GM23338 (cell line): ENCODE measurements at regions not wholly inside any gene's neighbourhood (a gene's known extent, or its start where the extent isn't known, plus 50 kb on each side); places are given as distances from the start of the nearest gene placed in this dataset.

ENCODE experiments used
- ATAC-seq: fragments of 200-7000 bp; cut with Tn5 transposase; 3 replicates; pipeline ENCODE4 v1.9.1; 2020
- DNase-seq: peaks from one replicate; pipeline ENCODE4 v3.0.0-alpha.2; 2015; ENCODE audit warnings: low spot score
- H2AFZ ChIP-seq: fragments of 200-600 bp; sonication (generic); 2 replicates; pipeline ENCODE4 v1.8.0; 2016; ENCODE audit warnings: antibody characterized with exemption, mild to moderate bottlenecking, moderate library complexity
- H3F3A ChIP-seq: fragments of 200-600 bp; sonication (generic); replicated peaks from 2 replicates; pipeline ENCODE4 v1.8.0; 2017; ENCODE audit warnings: antibody characterized with exemption, mixed run types, low read depth
- H3K27ac ChIP-seq: fragments of 200-600 bp; sonication (generic); 2 replicates; pipeline ENCODE4 v1.6.1; 2016; ENCODE audit warnings: low read depth
- H3K27me3 ChIP-seq: fragments of 200-600 bp; sonication (generic); 2 replicates; pipeline ENCODE4 v1.8.0; 2016; ENCODE audit warnings: mild to moderate bottlenecking, mixed run types, moderate library complexity; ENCODE audit not compliant: insufficient read depth
- H3K36me3 ChIP-seq: fragments of 200-600 bp; sonication (generic); 2 replicates; pipeline ENCODE4 v1.8.0; 2016; ENCODE audit warnings: mild to moderate bottlenecking; ENCODE audit not compliant: insufficient read depth
- H3K4me1 ChIP-seq: fragments of 200-600 bp; sonication (generic); 2 replicates; pipeline ENCODE4 v1.8.0; 2016; ENCODE audit warnings: mild to moderate bottlenecking, moderate library complexity; ENCODE audit not compliant: insufficient read depth
- H3K4me2 ChIP-seq: fragments of 200-600 bp; sonication (generic); 2 replicates; pipeline ENCODE4 v1.7.1; 2017; ENCODE audit warnings: mixed run types
- H3K4me3 ChIP-seq: fragments of 200-600 bp; sonication (generic); 2 replicates; pipeline ENCODE4 v1.6.1; 2016; ENCODE audit warnings: mixed run types
- H3K79me2 ChIP-seq: fragments of 200-600 bp; sonication (generic); replicated peaks from 2 replicates; pipeline ENCODE4 v1.8.0; 2017; ENCODE audit warnings: mild to moderate bottlenecking; ENCODE audit not compliant: insufficient read depth
- H3K9me2 ChIP-seq: fragments of 200-600 bp; sonication (generic); 2 replicates; pipeline ENCODE4 v1.8.0; 2017; ENCODE audit not compliant: insufficient read depth
- H4K20me1 ChIP-seq: fragments of 200-600 bp; sonication (generic); replicated peaks from 2 replicates; pipeline ENCODE4 v1.8.0; 2017; ENCODE audit warnings: mild to moderate bottlenecking; ENCODE audit not compliant: insufficient read depth
- H3K27ac Mint-ChIP-seq: 2 replicates; pipeline ENCODE4 v1.8.0; 2020; ENCODE audit warnings: inconsistent platforms, mild to moderate bottlenecking, moderate library complexity, mixed read lengths
- H3K27me3 Mint-ChIP-seq: 3 replicates; pipeline ENCODE4 v1.8.0; 2022; ENCODE audit warnings: low read depth, mild to moderate bottlenecking, moderate library complexity, mixed read lengths, inconsistent platforms; ENCODE audit not compliant: insufficient read depth, poor library complexity
- H3K36me3 Mint-ChIP-seq: 3 replicates; pipeline ENCODE4 v1.8.0; 2021; ENCODE audit warnings: low read depth, mild to moderate bottlenecking, inconsistent platforms, moderate library complexity, mixed read lengths
- H3K4me1 Mint-ChIP-seq: 3 replicates; pipeline ENCODE4 v1.8.0; 2020; ENCODE audit warnings: mild to moderate bottlenecking, inconsistent platforms, mixed read lengths
- H3K4me3 Mint-ChIP-seq: 3 replicates; pipeline ENCODE4 v1.8.0; 2021; ENCODE audit warnings: moderate library complexity, mild to moderate bottlenecking, inconsistent platforms, mixed read lengths
- H3K9me3 Mint-ChIP-seq: 3 replicates; pipeline ENCODE4 v1.8.0; 2020; ENCODE audit warnings: moderate library complexity, mild to moderate bottlenecking, inconsistent platforms, mixed read lengths
- CREB1 ChIP-seq: fragments of 250-450 bp; sonication (Bioruptor Pico); IDR thresholded peaks from 2 replicates; pipeline ENCODE4 v1.5.0; 2020; ENCODE audit warnings: low read depth, mild to moderate bottlenecking, moderate library complexity
- EZH2phosphoT487 ChIP-seq: fragments of 200-600 bp; sonication (generic); IDR thresholded peaks from one replicate; pipeline ENCODE4 v1.8.1; 2018; ENCODE audit warnings: antibody characterized with exemption; ENCODE audit not compliant: unreplicated experiment
- JUNB ChIP-seq: IDR thresholded peaks from one replicate; pipeline ENCODE4 v1.6.1; 2016; ENCODE audit warnings: antibody characterized with exemption; ENCODE audit not compliant: unreplicated experiment
- NANOG ChIP-seq: IDR thresholded peaks from 2 replicates; pipeline ENCODE4 v1.6.1; 2016; ENCODE audit warnings: antibody characterized with exemption, borderline replicate concordance
- POLR2AphosphoS5 ChIP-seq: IDR thresholded peaks from 2 replicates; pipeline ENCODE4 v1.6.1; 2016; ENCODE audit warnings: antibody characterized with exemption, low read depth
- ZNF114 ChIP-seq: fragments of 250-450 bp; sonication (Bioruptor Pico); IDR thresholded peaks from 2 replicates; pipeline ENCODE4 v1.5.0; 2020; ENCODE audit warnings: mild to moderate bottlenecking, moderate library complexity
- ZNF331 ChIP-seq: fragments of 250-450 bp; sonication (Bioruptor Pico); IDR thresholded peaks from 2 replicates; pipeline ENCODE4 v1.5.0; 2020; ENCODE audit warnings: low read depth, mild to moderate bottlenecking, moderate library complexity
- TF ChIP-seq, protein P1 (sequence below): IDR thresholded peaks from one replicate; pipeline ENCODE4 v1.6.1; 2018; ENCODE audit warnings: antibody characterized with exemption; ENCODE audit not compliant: unreplicated experiment
- TF ChIP-seq, protein P2 (sequence below): IDR thresholded peaks from 2 replicates; pipeline ENCODE4 v1.6.1; 2016; ENCODE audit warnings: antibody characterized with exemption

- peak overlapping the region; percentile 74 for H2AFZ ChIP-seq
- Mint-ChIP-seq H3K4me1 (peaks cover 11% of the 10 kb centered on the region), H3K9me3 (no peaks in the 10 kb centered on the region; the same call in 2 of the 3 replicates), H3K4me3 (peak overlapping the region; percentile 97), H3K36me3 (no peaks in the 10 kb centered on the region), H3K27ac (peak overlapping the region; percentile 86), H3K27me3 (peaks cover 8% of the 10 kb centered on the region)
- H3F3A ChIP-seq = no peaks in the 10 kb centered on the region
- H3K9me2 ChIP-seq = no peaks in the 10 kb centered on the region
- no peaks in the 10 kb centered on the region for H3K36me3 ChIP-seq
- H4K20me1 ChIP-seq = no peaks in the 10 kb centered on the region
- no peaks in the 10 kb centered on the region for H3K27me3 ChIP-seq
- peak; percentile 82 for ATAC-seq
- DNase-seq = peak; percentile 96
- peak overlapping the region; percentile 76 for H3K4me2 ChIP-seq
- TF ChIP-seq POLR2AphosphoS5 (peak; percentile 64), ZNF114 (CRISPR knock-in tag) (no peak), CREB1 (CRISPR knock-in tag) (no peak), ZNF331 (CRISPR knock-in tag) (no peak), EZH2phosphoT487 (no peak), NANOG (no peak)
- TF ChIP-seq, protein P1, sequence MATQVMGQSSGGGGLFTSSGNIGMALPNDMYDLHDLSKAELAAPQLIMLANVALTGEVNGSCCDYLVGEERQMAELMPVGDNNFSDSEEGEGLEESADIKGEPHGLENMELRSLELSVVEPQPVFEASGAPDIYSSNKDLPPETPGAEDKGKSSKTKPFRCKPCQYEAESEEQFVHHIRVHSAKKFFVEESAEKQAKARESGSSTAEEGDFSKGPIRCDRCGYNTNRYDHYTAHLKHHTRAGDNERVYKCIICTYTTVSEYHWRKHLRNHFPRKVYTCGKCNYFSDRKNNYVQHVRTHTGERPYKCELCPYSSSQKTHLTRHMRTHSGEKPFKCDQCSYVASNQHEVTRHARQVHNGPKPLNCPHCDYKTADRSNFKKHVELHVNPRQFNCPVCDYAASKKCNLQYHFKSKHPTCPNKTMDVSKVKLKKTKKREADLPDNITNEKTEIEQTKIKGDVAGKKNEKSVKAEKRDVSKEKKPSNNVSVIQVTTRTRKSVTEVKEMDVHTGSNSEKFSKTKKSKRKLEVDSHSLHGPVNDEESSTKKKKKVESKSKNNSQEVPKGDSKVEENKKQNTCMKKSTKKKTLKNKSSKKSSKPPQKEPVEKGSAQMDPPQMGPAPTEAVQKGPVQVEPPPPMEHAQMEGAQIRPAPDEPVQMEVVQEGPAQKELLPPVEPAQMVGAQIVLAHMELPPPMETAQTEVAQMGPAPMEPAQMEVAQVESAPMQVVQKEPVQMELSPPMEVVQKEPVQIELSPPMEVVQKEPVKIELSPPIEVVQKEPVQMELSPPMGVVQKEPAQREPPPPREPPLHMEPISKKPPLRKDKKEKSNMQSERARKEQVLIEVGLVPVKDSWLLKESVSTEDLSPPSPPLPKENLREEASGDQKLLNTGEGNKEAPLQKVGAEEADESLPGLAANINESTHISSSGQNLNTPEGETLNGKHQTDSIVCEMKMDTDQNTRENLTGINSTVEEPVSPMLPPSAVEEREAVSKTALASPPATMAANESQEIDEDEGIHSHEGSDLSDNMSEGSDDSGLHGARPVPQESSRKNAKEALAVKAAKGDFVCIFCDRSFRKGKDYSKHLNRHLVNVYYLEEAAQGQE = no peak
- TF ChIP-seq, protein P2, sequence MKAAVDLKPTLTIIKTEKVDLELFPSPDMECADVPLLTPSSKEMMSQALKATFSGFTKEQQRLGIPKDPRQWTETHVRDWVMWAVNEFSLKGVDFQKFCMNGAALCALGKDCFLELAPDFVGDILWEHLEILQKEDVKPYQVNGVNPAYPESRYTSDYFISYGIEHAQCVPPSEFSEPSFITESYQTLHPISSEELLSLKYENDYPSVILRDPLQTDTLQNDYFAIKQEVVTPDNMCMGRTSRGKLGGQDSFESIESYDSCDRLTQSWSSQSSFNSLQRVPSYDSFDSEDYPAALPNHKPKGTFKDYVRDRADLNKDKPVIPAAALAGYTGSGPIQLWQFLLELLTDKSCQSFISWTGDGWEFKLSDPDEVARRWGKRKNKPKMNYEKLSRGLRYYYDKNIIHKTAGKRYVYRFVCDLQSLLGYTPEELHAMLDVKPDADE = no peak
- peak overlapping the region; percentile 76 for H3K4me3 ChIP-seq
- H3K27ac ChIP-seq = no peak overlapping the region
- H3K4me1 ChIP-seq = 0 out of 2 replicates have a peak, but pooled peaks cover 4% of the 10 kb centered on the region
- no peaks in the 10 kb centered on the region for H3K79me2 ChIP-seq
Observed at GRCh38 chr2:129877289-129877741, 102.2 kb upstream of the RAB6C start.

DNA sequence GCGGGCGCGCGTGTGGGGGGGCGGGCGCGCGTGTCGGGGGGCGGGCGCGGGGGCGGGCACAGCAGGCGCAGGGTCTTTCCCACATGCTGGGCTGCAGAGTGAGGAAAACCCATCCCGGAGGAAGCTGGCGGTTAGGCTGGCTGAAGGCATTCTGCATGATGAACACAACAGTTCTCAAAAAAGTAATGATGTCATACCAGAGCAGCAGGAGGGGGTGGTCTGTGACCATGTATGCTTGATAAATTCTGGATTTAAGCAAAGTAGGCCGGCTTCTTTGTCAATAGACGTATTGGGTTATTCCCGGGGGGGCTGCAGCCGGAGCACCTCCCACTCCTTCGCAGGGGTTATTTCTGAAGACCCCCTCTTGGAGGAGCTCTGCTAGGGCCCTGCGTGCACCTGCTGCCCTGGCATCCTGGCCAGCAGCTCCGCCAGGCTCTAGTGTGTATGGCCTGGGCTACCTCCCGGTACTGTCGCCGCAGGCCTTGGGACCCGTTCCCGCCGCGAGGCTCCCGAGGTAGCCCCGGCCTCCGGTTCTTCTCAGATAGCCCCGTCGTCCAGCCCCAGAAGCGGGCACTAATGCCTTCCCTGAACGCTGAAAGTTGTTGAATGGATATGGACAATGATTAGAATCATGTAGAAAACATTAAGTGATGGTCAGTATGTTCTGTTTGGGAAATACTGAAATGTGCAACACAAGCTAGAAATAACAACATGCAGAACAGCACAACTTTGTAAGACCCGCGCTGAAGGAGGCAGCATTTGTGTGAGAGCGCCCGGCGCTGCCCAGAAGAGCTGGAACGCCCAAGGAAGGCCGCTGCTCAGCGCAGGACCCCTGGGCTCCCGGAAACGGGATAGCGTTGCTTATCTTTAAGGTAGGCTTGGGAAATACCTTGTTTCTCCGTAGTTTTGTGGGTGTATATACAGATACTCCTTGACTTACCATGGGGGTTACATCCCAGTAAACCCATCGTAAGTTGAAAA, 101.4 kb upstream of the RAB6C start:
- Mint-ChIP-seq H3K27ac (no peak overlapping the region), H3K27me3 (peaks cover 8% of the 10 kb centered on the region), H3K9me3 (no peaks in the 10 kb centered on the region; the same call in 2 of the 3 replicates), H3K4me3 (peak overlapping the region; percentile 76), H3K36me3 (no peaks in the 10 kb centered on the region), H3K4me1 (peaks cover 11% of the 10 kb centered on the region)
- ATAC-seq (peak; percentile 62), DNase-seq (peak; percentile 69)
- H3K36me3 ChIP-seq = no peaks in the 10 kb centered on the region
- peak overlapping the region; percentile 94 for H2AFZ ChIP-seq
- no peaks in the 10 kb centered on the region for H3K79me2 ChIP-seq
- no peaks in the 10 kb centered on the region for H3F3A ChIP-seq
- TF ChIP-seq, protein P2 = no peak
- TF ChIP-seq NANOG (no peak), CREB1 (CRISPR knock-in tag) (no peak), JUNB (no peak), POLR2AphosphoS5 (no peak)
- peak overlapping the region; percentile 94 for H3K4me2 ChIP-seq
- H3K27ac ChIP-seq = no peak overlapping the region
- 0 out of 2 replicates have a peak, but pooled peaks cover 4% of the 10 kb centered on the region for H3K4me1 ChIP-seq
- peak overlapping the region; percentile 79 for H3K4me3 ChIP-seq
- no peaks in the 10 kb centered on the region for H3K9me2 ChIP-seq
- no peaks in the 10 kb centered on the region for H4K20me1 ChIP-seq
- H3K27me3 ChIP-seq = no peaks in the 10 kb centered on the region
